Esophagus muscularis mucosa (tissue), 4 donors: ENCODE measurements at regions not wholly inside any gene's neighbourhood (a gene's known extent, or its start where the extent isn't known, plus 50 kb on each side); places are given as distances from the start of the nearest gene placed in this dataset.

ENCODE experiments used
- DNase-seq: peaks from one replicate; pipeline ENCODE4 v3.0.0-alpha.2; 2017; ENCODE audit errors: extremely low spot score
- H3K27ac ChIP-seq, 4 donors: fragments of 200-600 bp; sonication (generic); replicated peaks in 1 of 4; 1 replicate in 3 of 4; 2 replicates in 1 of 4; pipeline ENCODE4 v1.5.1; 2016 to 2019; ENCODE audit warnings: mild to moderate bottlenecking in 1 of 4
- H3K27me3 ChIP-seq, 4 donors: fragments of 200-600 bp; sonication (generic); one replicate each; pipeline versions ENCODE4 v1.5.1 to v1.6.0; 2016 to 2019
- H3K36me3 ChIP-seq, 4 donors: fragments of 200-600 bp; sonication (generic); one replicate each; pipeline ENCODE4 v1.5.1; 2016 to 2019
- H3K4me1 ChIP-seq, 4 donors: fragments of 200-600 bp; sonication (generic); one replicate each; pipeline ENCODE4 v1.5.1; 2016 to 2019
- H3K4me3 ChIP-seq, 4 donors: fragments of 200-600 bp; sonication (generic); 1 replicate in 2 of 4; 2 replicates in 2 of 4; pipeline ENCODE4 v1.5.1; 2016 to 2019; ENCODE audit warnings: mild to moderate bottlenecking in 4 of 4, moderate library complexity in 1 of 4
- H3K9me3 ChIP-seq, 4 donors: fragments of 200-600 bp; sonication (generic); 1 replicate in 3 of 4; 2 replicates in 1 of 4; pipeline ENCODE4 v1.5.1; 2016 to 2019
- CTCF ChIP-seq, 3 experiments: fragments of 200-600 bp in 2 of 3; fragments of 450-650 bp in 1 of 3; sonication (generic) in 2 of 3; IDR thresholded peaks; one replicate each; pipeline ENCODE4 v1.5.1; 2017 to 2019; ENCODE audit warnings: antibody characterized with exemption in 3 of 3, mild to moderate bottlenecking in 2 of 3, moderate library complexity in 1 of 3
- EP300 ChIP-seq: sonication (generic); formaldehyde crosslinking; IDR thresholded peaks from one replicate; pipeline ENCODE4 v1.6.1; 2017; ENCODE audit warnings: antibody characterized with exemption
- POLR2A ChIP-seq: fragments of 450-650 bp; IDR thresholded peaks from one replicate; pipeline ENCODE4 v1.6.1; 2017; ENCODE audit warnings: antibody characterized with exemption, moderate library complexity, mild to moderate bottlenecking, low read depth
- POLR2AphosphoS5 ChIP-seq, 2 donors: sonication (generic); formaldehyde crosslinking; IDR thresholded peaks; one replicate each; pipeline ENCODE4 v1.6.1; 2017; ENCODE audit warnings: antibody characterized with exemption in 2 of 2
- WGBS: methylation state at CpG from one replicate; pipeline ENCODE4 v1.1.5; 2018; 5-methylcytosine and 5-hydroxymethylcytosine counted together
- intact Hi-C: fragments of 100-400 bp; cut with DNase I; formaldehyde crosslinking; loops from one replicate; pipeline ENCODE4 v1.15.1; 2023

GRCh38 chrX:139078761-139079280 lies 367.3 kb upstream of the FGF13 start:
- no peak for TF ChIP-seq POLR2A
- intact Hi-C loops: no loop called here
- Histone ChIP-seq H3K27ac (no peak overlapping the region), H3K36me3 (no peaks in the 10 kb centered on the region), H3K27me3 (no peaks in the 10 kb centered on the region), H3K9me3 (no peaks in the 10 kb centered on the region), H3K4me3 (no peak overlapping the region), H3K4me1 (peaks cover 0 to 12% (median 0%) of the 10 kb centered on the region in 4 donors)
- DNase-seq: no peak
- 59% methylated on average over 8 of the region's 8 CpGs for WGBS

GRCh38 chrX:139078342-139078741 lies 366.8 kb upstream of the FGF13 start:
- Histone ChIP-seq H3K27me3 (no peaks in the 10 kb centered on the region), H3K4me3 (no peak overlapping the region), H3K4me1 (peaks cover 0 to 12% (median 0%) of the 10 kb centered on the region in 4 donors), H3K27ac (no peak overlapping the region), H3K36me3 (no peaks in the 10 kb centered on the region), H3K9me3 (no peaks in the 10 kb centered on the region)
- no peak for DNase-seq
- 16% methylated on average over 1 of the region's 1 CpG for WGBS
- intact Hi-C loops: no loop called here
- no peak for TF ChIP-seq POLR2A
- no peak for TF ChIP-seq CTCF (IDR thresholded peaks at IDR 0.05)
- TF ChIP-seq POLR2AphosphoS5 (IDR thresholded peaks at IDR 0.05): no peak
- TF ChIP-seq EP300: no peak

DNA sequence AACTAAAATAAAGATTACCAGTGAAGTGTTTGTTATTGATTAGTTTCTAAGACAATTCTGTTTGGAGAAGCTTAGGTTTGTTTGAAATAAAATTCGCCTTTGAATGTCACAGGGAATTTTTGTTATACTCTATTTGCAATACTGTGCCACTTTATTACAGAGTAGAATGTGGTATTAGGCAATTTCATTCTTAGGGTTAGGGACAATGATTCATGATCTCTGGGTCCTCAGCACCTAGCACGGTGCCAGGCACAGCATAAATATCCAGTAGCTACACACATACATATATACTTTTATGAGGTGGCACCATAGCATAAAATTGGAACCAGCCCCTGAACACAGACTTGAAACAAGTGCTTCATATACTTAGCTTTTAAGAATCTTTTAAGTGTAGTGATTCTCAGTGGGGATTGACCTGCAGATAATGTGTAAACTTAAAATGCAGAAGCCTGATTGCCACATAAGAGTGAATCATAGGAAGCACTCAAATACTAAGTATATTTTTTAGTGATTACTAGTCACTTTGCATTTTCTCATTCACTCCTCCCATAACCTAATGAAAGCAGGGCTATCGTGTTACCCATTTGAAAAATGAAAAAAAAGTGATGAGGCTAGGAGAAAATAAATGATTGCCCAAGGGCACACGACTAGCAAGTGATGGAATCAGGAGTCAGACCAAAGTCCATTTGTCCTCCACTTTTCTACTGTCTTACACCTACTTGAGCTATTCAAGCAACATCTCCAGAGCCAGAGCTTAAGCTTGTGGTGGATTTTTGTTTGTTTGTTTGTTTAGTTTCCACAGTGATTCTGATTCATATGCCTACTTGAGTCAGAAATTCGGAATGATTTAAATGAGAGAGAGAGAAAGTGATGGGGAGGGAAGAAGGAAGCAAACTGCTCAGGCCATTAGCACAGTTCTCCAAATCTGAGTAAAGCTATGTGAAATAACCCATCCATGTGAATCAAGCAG lies 366.0 kb upstream of the FGF13 start:
- no peaks in the 10 kb centered on the region for H3K9me3 ChIP-seq
- TF ChIP-seq POLR2AphosphoS5 (IDR thresholded peaks at IDR 0.05) (no peak), CTCF (IDR thresholded peaks at IDR 0.05) (no peak)
- intact Hi-C loops: no loop called here
- H3K27me3 ChIP-seq: no peaks in the 10 kb centered on the region
- H3K4me3 ChIP-seq: no peak overlapping the region
- H3K4me1 ChIP-seq: peaks cover 0 to 12% (median 0%) of the 10 kb centered on the region in 4 donors
- DNase-seq: no peak
- 59% methylated on average over 4 of the region's 5 CpGs for WGBS
- no peak overlapping the region for H3K27ac ChIP-seq
- H3K36me3 ChIP-seq: no peaks in the 10 kb centered on the region

DNA sequence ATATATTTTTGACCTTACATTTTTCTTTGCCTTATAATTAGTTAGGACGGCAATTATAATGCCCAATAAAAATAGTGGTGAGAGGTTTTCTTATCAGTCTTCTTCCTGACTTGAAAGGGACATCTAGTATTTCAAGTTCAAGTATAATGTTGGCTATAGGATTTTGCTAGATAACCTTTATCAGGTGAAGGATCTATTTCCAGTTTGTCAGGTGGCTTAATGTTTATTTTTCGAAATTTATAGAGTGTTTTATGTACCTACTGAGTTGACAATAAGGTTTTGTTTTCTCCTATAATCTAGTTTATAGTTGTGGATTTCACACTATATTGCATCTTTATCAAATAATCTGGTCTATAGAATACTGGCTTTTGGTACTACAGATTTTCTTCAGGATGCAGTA lies 351.8 kb upstream of the FGF13 start:
- Histone ChIP-seq H3K4me3 (no peak overlapping the region), H3K27ac (no peak overlapping the region), H3K27me3 (no peaks in the 10 kb centered on the region), H3K4me1 (no peaks in the 10 kb centered on the region), H3K9me3 (no peaks in the 10 kb centered on the region), H3K36me3 (no peaks in the 10 kb centered on the region)
- DNase-seq: no peak
- intact Hi-C loops: no loop called here
- TF ChIP-seq POLR2AphosphoS5 (IDR thresholded peaks at IDR 0.05) (no peak), CTCF (IDR thresholded peaks at IDR 0.05) (no peak), EP300 (no peak), POLR2A (no peak)
- WGBS: 60% methylated on average over 2 of the region's 2 CpGs

DNA sequence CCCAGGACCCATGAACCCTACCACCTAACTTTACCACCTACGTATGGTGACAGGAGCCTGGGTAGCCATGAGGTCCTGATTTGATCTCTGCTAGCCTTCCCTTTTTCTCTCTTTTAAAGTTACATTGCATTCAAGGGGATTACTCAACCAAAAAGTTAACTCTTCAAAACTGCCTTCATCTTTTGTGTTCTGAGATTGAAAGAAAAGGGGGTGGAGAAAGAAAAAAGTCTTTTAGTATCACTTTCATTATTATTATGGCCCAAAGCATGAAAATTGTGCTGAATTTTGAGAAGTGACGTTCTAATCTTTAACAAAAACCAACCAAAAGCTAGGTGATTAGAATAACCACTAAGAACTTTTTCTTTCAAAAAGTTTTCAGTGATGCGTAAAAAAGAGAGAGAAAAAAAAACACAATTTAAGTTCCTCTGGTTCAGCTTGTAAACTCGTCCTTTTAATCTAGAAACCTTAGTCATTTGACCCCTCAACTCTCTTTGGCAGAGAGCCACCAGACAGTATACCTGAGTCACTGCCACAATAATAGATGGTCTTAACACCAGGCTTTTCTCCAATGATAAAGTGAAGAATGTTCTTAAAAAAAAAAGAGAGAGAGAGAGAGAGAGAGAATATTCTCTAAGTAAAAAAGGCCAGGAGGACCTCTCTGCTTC lies 347.4 kb upstream of the FGF13 start:
- Histone ChIP-seq H3K27me3 (no peaks in the 10 kb centered on the region), H3K4me3 (no peak overlapping the region), H3K4me1 (no peaks in the 10 kb centered on the region), H3K27ac (no peak overlapping the region), H3K36me3 (no peaks in the 10 kb centered on the region), H3K9me3 (no peaks in the 10 kb centered on the region)
- 60% methylated on average over 4 of the region's 4 CpGs for WGBS
- intact Hi-C loops: no loop called here
- DNase-seq: no peak
- TF ChIP-seq POLR2AphosphoS5 (IDR thresholded peaks at IDR 0.05) (no peak), POLR2A (no peak), EP300 (no peak), CTCF (IDR thresholded peaks at IDR 0.05) (no peak)
